Activated naive CD4-positive, alpha-beta T cell treated with anti-CD3 and anti-CD28 coated beads, Interleukin-2, amount 10 ng/mL, durations not matched to agents 7 days and 5 days (primary cell): ENCODE measurements at regions not wholly inside any gene's neighbourhood (a gene's known extent, or its start where the extent isn't known, plus 50 kb on each side); places are given as distances from the start of the nearest gene placed in this dataset.
"Not testable (repeated sequence)": the region's sequence is repeated elsewhere in the genome, so short reads cannot be mapped to it uniquely, and the experiment has no call there.

Experiments
- CTCF ChIA-PET: fragments of 350-600 bp; sonication (Branson Sonifier 250); formaldehyde crosslinking; loops from one replicate; lab custom pipeline; 2021; ENCODE audit warnings: antibody characterized with exemption; lab: Charles Lee
- DNase-seq: peaks from one replicate; pipeline ENCODE4 v3.0.0-alpha.2; 2020
- H3K27ac Mint-ChIP-seq: one replicate; pipeline ENCODE4 v1.8.0; 2021; ENCODE audit warnings: mild to moderate bottlenecking, moderate library complexity, mixed read lengths
- H3K27me3 Mint-ChIP-seq: one replicate; pipeline ENCODE4 v1.8.0; 2021; ENCODE audit warnings: mild to moderate bottlenecking, mixed read lengths
- H3K36me3 Mint-ChIP-seq: one replicate; pipeline ENCODE4 v1.8.0; 2021; ENCODE audit warnings: mixed read lengths
- H3K4me1 Mint-ChIP-seq: one replicate; pipeline ENCODE4 v1.8.0; 2021; ENCODE audit warnings: mixed read lengths
- H3K4me3 Mint-ChIP-seq: one replicate; pipeline ENCODE4 v1.8.0; 2021; ENCODE audit warnings: mild to moderate bottlenecking, moderate library complexity, mixed read lengths
- H3K9me3 Mint-ChIP-seq: one replicate; pipeline ENCODE4 v1.8.0; 2021; ENCODE audit warnings: mixed read lengths

DNA sequence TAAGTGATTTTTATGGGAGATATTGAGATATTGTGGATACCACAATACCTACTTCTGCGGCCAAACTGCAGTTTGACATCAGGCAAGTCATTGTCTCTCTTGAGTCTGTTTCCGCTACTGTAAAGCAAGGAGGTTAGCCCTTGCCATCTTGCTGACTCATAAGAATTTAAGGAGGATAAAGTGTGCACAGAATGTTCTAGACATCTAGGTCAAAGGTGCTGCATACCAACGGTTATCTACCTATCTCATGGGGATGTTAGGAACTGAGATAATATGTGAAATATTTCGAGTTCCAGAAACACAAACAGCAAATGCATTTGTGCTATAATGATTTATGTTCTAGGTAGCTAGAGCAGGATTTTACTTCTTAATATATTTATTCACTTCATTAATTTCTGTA is 211.5 kb upstream of the NR3C2 start:
- no peaks in the 10 kb centered on the region for H3K4me1 Mint-ChIP-seq
- no peak overlapping the region for H3K27ac Mint-ChIP-seq
- H3K36me3 Mint-ChIP-seq, result no peaks in the 10 kb centered on the region
- no peak for DNase-seq
- CTCF ChIA-PET, result interaction anchor here (0.6 kb wide), 1 partner anchor 671 kb away, joined by 3 read pairs; no protein-coding TSS in a partner anchor
- no peak overlapping the region for H3K4me3 Mint-ChIP-seq
- H3K27me3 Mint-ChIP-seq, result no peaks in the 10 kb centered on the region
- H3K9me3 Mint-ChIP-seq, result no peaks in the 10 kb centered on the region

DNA sequence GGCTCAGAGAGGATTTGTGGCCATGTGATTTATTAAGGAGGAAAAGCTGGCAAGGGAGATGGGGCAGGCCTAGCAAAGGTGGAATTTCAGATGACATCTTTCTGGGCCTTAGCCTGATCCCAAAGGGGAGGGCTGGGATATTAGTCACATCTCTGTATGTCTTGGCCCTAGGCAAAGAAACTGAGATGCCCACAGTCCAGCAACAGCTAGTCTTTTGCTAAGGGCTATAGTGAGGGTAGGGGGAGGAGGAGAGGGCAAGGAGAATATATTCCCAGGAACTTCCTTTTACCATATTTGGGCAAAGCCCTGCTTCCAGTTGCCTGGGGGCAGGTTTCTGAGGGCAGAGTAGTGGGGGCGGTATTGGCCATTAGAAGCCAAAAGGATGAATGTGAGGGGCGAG is 209.8 kb upstream of the NR3C2 start:
- Mint-ChIP-seq H3K9me3 (no peaks in the 10 kb centered on the region), H3K36me3 (no peaks in the 10 kb centered on the region), H3K27me3 (no peaks in the 10 kb centered on the region), H3K4me1 (no peaks in the 10 kb centered on the region), H3K4me3 (no peak overlapping the region), H3K27ac (no peak overlapping the region)
- no peak for DNase-seq
- CTCF ChIA-PET, result no interaction called here

- Mint-ChIP-seq H3K27me3 (no peaks in the 10 kb centered on the region), H3K4me1 (no peaks in the 10 kb centered on the region), H3K36me3 (no peaks in the 10 kb centered on the region), H3K9me3 (no peaks in the 10 kb centered on the region), H3K4me3 (no peak overlapping the region), H3K27ac (no peak overlapping the region)
- CTCF ChIA-PET, result no interaction called here
- no peak for DNase-seq
These were observed 207.6 kb upstream of the NR3C2 start for GRCh38 chr4:148649652-148650331.

GRCh38 chr4:148643851-148644250 is 201.6 kb upstream of the NR3C2 start:
- Mint-ChIP-seq H3K9me3 (peaks cover 4% of the 10 kb centered on the region), H3K27ac (no peak overlapping the region), H3K36me3 (no peaks in the 10 kb centered on the region), H3K4me1 (no peaks in the 10 kb centered on the region), H3K4me3 (no peak overlapping the region), H3K27me3 (no peaks in the 10 kb centered on the region)
- DNase-seq, result no peak
- CTCF ChIA-PET, result no interaction called here

DNA sequence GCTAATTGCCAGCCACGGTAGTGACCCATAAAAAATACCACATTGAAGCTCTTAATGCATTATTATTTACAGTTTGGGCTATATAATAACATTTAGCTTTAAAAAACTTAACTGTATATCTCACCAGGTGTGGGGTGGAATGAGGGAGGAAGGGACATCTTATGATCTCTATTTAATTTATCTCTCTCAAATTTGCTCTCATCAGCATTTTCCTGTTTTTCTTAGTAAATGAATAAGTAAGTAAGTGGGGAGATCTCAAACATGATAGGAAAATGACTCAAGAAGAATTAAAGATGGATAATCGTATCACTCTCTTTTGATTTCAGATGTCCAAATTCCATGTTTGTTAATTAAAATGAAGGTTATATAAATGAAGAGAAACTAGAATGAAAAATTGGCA is 200.7 kb upstream of the NR3C2 start:
- no peak overlapping the region for H3K4me3 Mint-ChIP-seq
- DNase-seq, result no peak
- H3K4me1 Mint-ChIP-seq, result no peaks in the 10 kb centered on the region
- no peaks in the 10 kb centered on the region for H3K36me3 Mint-ChIP-seq
- CTCF ChIA-PET, result no interaction called here
- no peaks in the 10 kb centered on the region for H3K27me3 Mint-ChIP-seq
- H3K9me3 Mint-ChIP-seq, result peaks cover 11% of the 10 kb centered on the region
- H3K27ac Mint-ChIP-seq, result no peak overlapping the region

DNA sequence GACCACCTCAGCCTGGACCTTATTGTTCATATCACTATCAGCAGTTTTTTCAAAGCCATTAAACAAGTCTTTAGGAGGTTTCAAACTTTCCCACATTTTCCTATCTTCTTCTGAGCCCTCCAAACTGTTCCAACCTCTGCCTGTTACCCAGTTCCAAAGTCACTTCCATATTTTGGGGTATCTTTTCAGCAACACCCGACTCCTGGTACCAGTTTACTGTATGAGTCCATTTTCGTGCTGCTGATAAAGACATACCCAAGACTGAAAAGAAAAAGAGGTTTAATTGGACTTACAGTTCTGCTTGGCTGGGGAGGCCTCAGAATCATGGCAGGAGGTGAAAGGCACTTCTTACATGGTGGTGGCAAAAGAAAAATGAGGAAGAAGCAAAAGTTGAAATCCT is 195.9 kb upstream of the NR3C2 start:
- H3K4me3 Mint-ChIP-seq, H3K27me3 Mint-ChIP-seq, H3K27ac Mint-ChIP-seq, CTCF ChIA-PET, DNase-seq, H3K36me3 Mint-ChIP-seq, H3K4me1 Mint-ChIP-seq: not testable (repeated sequence)
- peaks cover 18% of the 10 kb centered on the region for H3K9me3 Mint-ChIP-seq

DNA sequence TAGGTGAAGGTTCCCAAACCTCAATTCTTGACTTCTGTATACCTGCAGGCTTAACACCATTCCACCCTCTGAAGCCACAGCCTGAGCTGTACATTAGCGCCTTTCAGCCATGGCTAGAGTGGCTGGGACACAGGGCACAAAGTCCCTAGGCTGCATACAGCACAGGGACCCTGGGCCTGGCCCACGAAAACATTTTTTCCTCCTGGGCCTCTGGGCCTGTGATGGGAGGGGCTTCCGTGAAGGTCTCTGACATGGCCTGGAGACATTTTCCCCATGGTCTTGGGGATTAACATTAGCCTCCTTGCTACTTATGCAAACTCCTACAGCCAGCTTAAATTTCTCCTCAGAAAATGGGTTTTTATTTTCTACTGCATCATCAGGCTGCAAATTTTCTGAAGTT is 195.2 kb upstream of the NR3C2 start:
- not testable (repeated sequence) for H3K27me3 Mint-ChIP-seq

GRCh38 chr4:148634476-148634875 is 192.3 kb upstream of the NR3C2 start:
- DNase-seq, result no peak
- no peaks in the 10 kb centered on the region for H3K36me3 Mint-ChIP-seq
- no peaks in the 10 kb centered on the region for H3K27me3 Mint-ChIP-seq
- no peak overlapping the region for H3K27ac Mint-ChIP-seq
- H3K4me1 Mint-ChIP-seq, result no peaks in the 10 kb centered on the region
- H3K9me3 Mint-ChIP-seq, result peaks cover 18% of the 10 kb centered on the region
- CTCF ChIA-PET, result no interaction called here
- H3K4me3 Mint-ChIP-seq, result no peak overlapping the region

More for the DNA sequence above, 195.2 kb upstream of the NR3C2 start:
- CTCF ChIA-PET, DNase-seq, H3K4me3 Mint-ChIP-seq, H3K36me3 Mint-ChIP-seq, H3K4me1 Mint-ChIP-seq, H3K27ac Mint-ChIP-seq: not testable (repeated sequence)
- H3K9me3 Mint-ChIP-seq, result peaks cover 18% of the 10 kb centered on the region

GRCh38 chr4:148633720-148634119 is 191.5 kb upstream of the NR3C2 start:
- no peak overlapping the region for H3K27ac Mint-ChIP-seq
- H3K4me3 Mint-ChIP-seq, result no peak overlapping the region
- no peaks in the 10 kb centered on the region for H3K36me3 Mint-ChIP-seq
- H3K27me3 Mint-ChIP-seq, result no peaks in the 10 kb centered on the region
- no peaks in the 10 kb centered on the region for H3K4me1 Mint-ChIP-seq
- CTCF ChIA-PET, result no interaction called here
- H3K9me3 Mint-ChIP-seq, result peaks cover 14% of the 10 kb centered on the region
- DNase-seq, result no peak

- Mint-ChIP-seq H3K4me3 (no peak overlapping the region), H3K27ac (no peak overlapping the region), H3K4me1 (no peaks in the 10 kb centered on the region), H3K27me3 (no peaks in the 10 kb centered on the region), H3K36me3 (no peaks in the 10 kb centered on the region), H3K9me3 (peaks cover 4% of the 10 kb centered on the region)
- DNase-seq, result no peak
- CTCF ChIA-PET, result no interaction called here
These were observed 190.3 kb upstream of the NR3C2 start for GRCh38 chr4:148632476-148632875.

GRCh38 chr4:148630051-148630450 is 187.8 kb upstream of the NR3C2 start:
- Mint-ChIP-seq H3K27me3 (no peaks in the 10 kb centered on the region), H3K9me3 (no peaks in the 10 kb centered on the region), H3K27ac (no peak overlapping the region), H3K4me3 (no peak overlapping the region), H3K4me1 (no peaks in the 10 kb centered on the region), H3K36me3 (no peaks in the 10 kb centered on the region)
- CTCF ChIA-PET, result no interaction called here
- no peak for DNase-seq

GRCh38 chr4:148618856-148619255 is 176.6 kb upstream of the NR3C2 start:
- no peaks in the 10 kb centered on the region for H3K4me1 Mint-ChIP-seq
- no peaks in the 10 kb centered on the region for H3K9me3 Mint-ChIP-seq
- H3K27me3 Mint-ChIP-seq, result no peaks in the 10 kb centered on the region
- H3K27ac Mint-ChIP-seq, result no peak overlapping the region
- no peak for DNase-seq
- no peak overlapping the region for H3K4me3 Mint-ChIP-seq
- no peaks in the 10 kb centered on the region for H3K36me3 Mint-ChIP-seq
- CTCF ChIA-PET, result interaction anchor here (0.7 kb wide), 1 partner anchor 10 kb away, joined by 3 read pairs; no protein-coding TSS in a partner anchor

GRCh38 chr4:148608968-148609367 is 166.8 kb upstream of the NR3C2 start:
- H3K9me3 Mint-ChIP-seq, result no peaks in the 10 kb centered on the region
- no peaks in the 10 kb centered on the region for H3K4me1 Mint-ChIP-seq
- no peaks in the 10 kb centered on the region for H3K27me3 Mint-ChIP-seq
- H3K27ac Mint-ChIP-seq, result no peak overlapping the region
- DNase-seq, result no peak
- no peaks in the 10 kb centered on the region for H3K36me3 Mint-ChIP-seq
- H3K4me3 Mint-ChIP-seq, result no peak overlapping the region
- CTCF ChIA-PET, result no interaction called here

GRCh38 chr4:148598418-148599207 is 156.4 kb upstream of the NR3C2 start:
- H3K27ac Mint-ChIP-seq, H3K4me1 Mint-ChIP-seq, H3K36me3 Mint-ChIP-seq, CTCF ChIA-PET, H3K27me3 Mint-ChIP-seq, DNase-seq, H3K4me3 Mint-ChIP-seq: not testable (repeated sequence)
- H3K9me3 Mint-ChIP-seq, result peaks cover 14% of the 10 kb centered on the region

DNA sequence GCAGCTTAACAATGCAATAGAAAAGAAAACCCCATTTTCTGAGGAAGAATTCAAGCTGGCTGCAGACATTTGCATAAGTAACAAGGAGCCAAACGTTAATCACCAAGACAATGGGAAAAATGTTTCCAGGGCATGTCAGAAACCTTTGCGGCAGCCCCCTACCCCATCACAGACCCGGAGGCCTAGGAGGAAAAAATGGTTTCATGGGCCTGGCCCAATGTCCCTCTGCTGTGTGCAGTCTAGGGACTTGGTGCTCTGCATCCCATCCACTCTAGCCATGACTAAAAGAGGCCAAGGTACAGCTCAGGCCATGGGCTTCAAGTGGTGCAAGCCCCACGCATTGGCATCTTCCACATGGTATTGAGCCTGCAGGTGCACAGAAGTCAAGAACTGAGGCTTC is 147.0 kb upstream of the NR3C2 start:
- DNase-seq, result no peak
- CTCF ChIA-PET, result no interaction called here
- Mint-ChIP-seq H3K27ac (no peak overlapping the region), H3K4me1 (no peaks in the 10 kb centered on the region), H3K9me3 (peaks cover 20% of the 10 kb centered on the region), H3K27me3 (no peaks in the 10 kb centered on the region), H3K36me3 (no peaks in the 10 kb centered on the region), H3K4me3 (no peak overlapping the region)
